ENCODE measurements at regions not wholly inside any gene's neighbourhood (a gene's known extent, or its start where the extent isn't known, plus 50 kb on each side); places are given as distances from the start of the nearest gene placed in this dataset.

- no peak for TF ChIP-seq MAX (IDR thresholded peaks at IDR 0.05)
- TF ChIP-seq CREB1 (IDR thresholded peaks at IDR 0.05; ENCODE audit: low read depth) = no peak
- TF ChIP-seq, protein P1, sequence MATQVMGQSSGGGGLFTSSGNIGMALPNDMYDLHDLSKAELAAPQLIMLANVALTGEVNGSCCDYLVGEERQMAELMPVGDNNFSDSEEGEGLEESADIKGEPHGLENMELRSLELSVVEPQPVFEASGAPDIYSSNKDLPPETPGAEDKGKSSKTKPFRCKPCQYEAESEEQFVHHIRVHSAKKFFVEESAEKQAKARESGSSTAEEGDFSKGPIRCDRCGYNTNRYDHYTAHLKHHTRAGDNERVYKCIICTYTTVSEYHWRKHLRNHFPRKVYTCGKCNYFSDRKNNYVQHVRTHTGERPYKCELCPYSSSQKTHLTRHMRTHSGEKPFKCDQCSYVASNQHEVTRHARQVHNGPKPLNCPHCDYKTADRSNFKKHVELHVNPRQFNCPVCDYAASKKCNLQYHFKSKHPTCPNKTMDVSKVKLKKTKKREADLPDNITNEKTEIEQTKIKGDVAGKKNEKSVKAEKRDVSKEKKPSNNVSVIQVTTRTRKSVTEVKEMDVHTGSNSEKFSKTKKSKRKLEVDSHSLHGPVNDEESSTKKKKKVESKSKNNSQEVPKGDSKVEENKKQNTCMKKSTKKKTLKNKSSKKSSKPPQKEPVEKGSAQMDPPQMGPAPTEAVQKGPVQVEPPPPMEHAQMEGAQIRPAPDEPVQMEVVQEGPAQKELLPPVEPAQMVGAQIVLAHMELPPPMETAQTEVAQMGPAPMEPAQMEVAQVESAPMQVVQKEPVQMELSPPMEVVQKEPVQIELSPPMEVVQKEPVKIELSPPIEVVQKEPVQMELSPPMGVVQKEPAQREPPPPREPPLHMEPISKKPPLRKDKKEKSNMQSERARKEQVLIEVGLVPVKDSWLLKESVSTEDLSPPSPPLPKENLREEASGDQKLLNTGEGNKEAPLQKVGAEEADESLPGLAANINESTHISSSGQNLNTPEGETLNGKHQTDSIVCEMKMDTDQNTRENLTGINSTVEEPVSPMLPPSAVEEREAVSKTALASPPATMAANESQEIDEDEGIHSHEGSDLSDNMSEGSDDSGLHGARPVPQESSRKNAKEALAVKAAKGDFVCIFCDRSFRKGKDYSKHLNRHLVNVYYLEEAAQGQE (IDR thresholded peaks at IDR 0.05; ENCODE audit: low read depth) = no peak
- TF ChIP-seq CEBPB (IDR thresholded peaks at IDR 0.05) = no peak
- TF ChIP-seq EP300 (IDR thresholded peaks at IDR 0.05; ENCODE audit: borderline replicate concordance) = no peak
- TF ChIP-seq, protein P2, sequence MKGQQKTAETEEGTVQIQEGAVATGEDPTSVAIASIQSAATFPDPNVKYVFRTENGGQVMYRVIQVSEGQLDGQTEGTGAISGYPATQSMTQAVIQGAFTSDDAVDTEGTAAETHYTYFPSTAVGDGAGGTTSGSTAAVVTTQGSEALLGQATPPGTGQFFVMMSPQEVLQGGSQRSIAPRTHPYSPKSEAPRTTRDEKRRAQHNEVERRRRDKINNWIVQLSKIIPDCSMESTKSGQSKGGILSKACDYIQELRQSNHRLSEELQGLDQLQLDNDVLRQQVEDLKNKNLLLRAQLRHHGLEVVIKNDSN (IDR thresholded peaks at IDR 0.05) = no peak
- TF ChIP-seq ZBTB7A (IDR thresholded peaks at IDR 0.05; ENCODE audit: low read depth) = no peak
- TF ChIP-seq NFIC (IDR thresholded peaks at IDR 0.05) = no peak
- no peak for TF ChIP-seq EGR1 (IDR thresholded peaks at IDR 0.05)
Measured at GRCh38 chr7:18302097-18302496, 193.5 kb upstream of the HDAC9 start.

- TF ChIP-seq, protein P2 (IDR thresholded peaks at IDR 0.05) = no peak
- no peak for TF ChIP-seq CREB1 (IDR thresholded peaks at IDR 0.05; ENCODE audit: low read depth)
- TF ChIP-seq EP300 (IDR thresholded peaks at IDR 0.05; ENCODE audit: borderline replicate concordance) = no peak
- TF ChIP-seq CEBPB (IDR thresholded peaks at IDR 0.05) = no peak
Measured at GRCh38 chr7:18305866-18306265, 189.7 kb upstream of the HDAC9 start.

DNA sequence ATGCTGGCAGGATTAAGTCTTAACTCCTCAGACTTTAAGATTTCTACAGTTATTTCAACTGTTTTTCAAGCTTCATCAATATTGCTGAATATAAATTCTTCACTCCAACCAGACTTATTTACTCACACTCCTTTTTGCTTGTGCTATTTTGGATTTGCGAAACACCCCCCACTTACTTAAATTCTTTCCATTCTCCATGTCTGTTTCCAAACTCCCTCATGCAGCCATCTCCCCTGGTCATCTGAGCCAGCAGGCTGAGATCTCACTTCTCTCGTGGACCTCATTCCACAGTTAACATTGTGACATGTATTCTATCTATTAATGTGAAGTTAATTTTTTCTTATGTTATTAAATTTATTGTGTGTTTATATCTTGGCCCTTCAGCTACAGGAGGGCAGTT lies 188.9 kb upstream of the HDAC9 start:
- no peak for TF ChIP-seq YY1 (IDR thresholded peaks at IDR 0.05; ENCODE audit: low read depth)
- no peak for TF ChIP-seq EGR1 (IDR thresholded peaks at IDR 0.05)
- TF ChIP-seq, protein P2 (IDR thresholded peaks at IDR 0.05) = no peak
- no peak for TF ChIP-seq RAD21 (IDR thresholded peaks at IDR 0.05; ENCODE audit: low read depth)
- no peak for TF ChIP-seq MAX (IDR thresholded peaks at IDR 0.05)
- TF ChIP-seq CEBPB (IDR thresholded peaks at IDR 0.05) = no peak
- TF ChIP-seq, protein P1 (IDR thresholded peaks at IDR 0.05; ENCODE audit: low read depth) = no peak
- no peak for TF ChIP-seq TAF1 (IDR thresholded peaks at IDR 0.05; ENCODE audit: low read depth)
- no peak for TF ChIP-seq NFIC (IDR thresholded peaks at IDR 0.05)
- no peak for TF ChIP-seq CREB1 (IDR thresholded peaks at IDR 0.05; ENCODE audit: low read depth)
- no peak for TF ChIP-seq EP300 (IDR thresholded peaks at IDR 0.05; ENCODE audit: borderline replicate concordance)
- no peak for TF ChIP-seq TCF12 (IDR thresholded peaks at IDR 0.05; ENCODE audit: low read depth)
- no peak for TF ChIP-seq ZBTB7A (IDR thresholded peaks at IDR 0.05; ENCODE audit: low read depth)
- no peak for TF ChIP-seq TEAD4 (IDR thresholded peaks at IDR 0.05)
- no peak for TF ChIP-seq FOXM1 (IDR thresholded peaks at IDR 0.05; ENCODE audit: borderline replicate concordance, low read depth)

DNA sequence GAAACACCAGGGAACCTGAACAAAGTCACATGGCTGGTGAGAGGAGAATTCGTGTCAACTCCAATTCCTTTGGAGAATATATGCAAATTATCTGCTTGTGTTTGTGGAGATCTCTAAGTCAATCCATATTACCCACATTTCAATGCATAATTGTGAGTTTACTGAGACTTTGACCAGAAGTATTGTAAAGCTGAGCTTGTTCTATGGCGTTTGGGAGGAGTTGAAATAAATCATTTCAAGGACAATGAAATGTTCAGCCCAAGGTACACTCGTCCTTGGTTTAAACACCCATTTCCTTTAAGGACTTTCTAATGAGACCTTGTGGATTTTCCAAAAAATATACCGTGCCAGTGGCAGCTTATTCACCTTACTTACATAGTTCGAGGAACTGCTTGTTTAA lies 186.6 kb upstream of the HDAC9 start:
- TF ChIP-seq CREB1 (IDR thresholded peaks at IDR 0.05; ENCODE audit: low read depth) = no peak
- no peak for TF ChIP-seq TCF12 (IDR thresholded peaks at IDR 0.05; ENCODE audit: low read depth)
- TF ChIP-seq, protein P1 (IDR thresholded peaks at IDR 0.05; ENCODE audit: low read depth) = no peak
- TF ChIP-seq NFIC (IDR thresholded peaks at IDR 0.05) = no peak
- TF ChIP-seq MAX (IDR thresholded peaks at IDR 0.05) = no peak
- TF ChIP-seq RAD21 (IDR thresholded peaks at IDR 0.05; ENCODE audit: low read depth) = no peak
- no peak for TF ChIP-seq ZBTB7A (IDR thresholded peaks at IDR 0.05; ENCODE audit: low read depth)
- TF ChIP-seq EGR1 (IDR thresholded peaks at IDR 0.05) = no peak
- TF ChIP-seq CEBPB (IDR thresholded peaks at IDR 0.05) = no peak
- TF ChIP-seq, protein P2 (IDR thresholded peaks at IDR 0.05) = no peak
- TF ChIP-seq YY1 (IDR thresholded peaks at IDR 0.05; ENCODE audit: low read depth) = no peak
- no peak for TF ChIP-seq TEAD4 (IDR thresholded peaks at IDR 0.05)
- no peak for TF ChIP-seq TAF1 (IDR thresholded peaks at IDR 0.05; ENCODE audit: low read depth)
- no peak for TF ChIP-seq EP300 (IDR thresholded peaks at IDR 0.05; ENCODE audit: borderline replicate concordance)
- no peak for TF ChIP-seq FOXM1 (IDR thresholded peaks at IDR 0.05; ENCODE audit: borderline replicate concordance, low read depth)

Data from Ishikawa (cell line).